ENCODE measurements at regions not wholly inside any gene's neighbourhood (a gene's known extent, or its start where the extent isn't known, plus 50 kb on each side); places are given as distances from the start of the nearest gene placed in this dataset.

- no peak for DNase-seq (ENCODE audit: low read depth)
Observed at GRCh38 chr4:14708574-14708973, 293.7 kb upstream of the CPEB2 start.

- no peak for DNase-seq (ENCODE audit: low read depth)
Observed at GRCh38 chr4:14711259-14711658, 291.0 kb upstream of the CPEB2 start.

GRCh38 chr4:14716691-14717090, 285.6 kb upstream of the CPEB2 start:
- DNase-seq (ENCODE audit: low read depth): no peak

- DNase-seq (ENCODE audit: low read depth): no peak
Observed at GRCh38 chr4:14719053-14719452, 283.2 kb upstream of the CPEB2 start.

- no peak for DNase-seq (ENCODE audit: low read depth)
Observed at GRCh38 chr4:14726441-14726840, 275.8 kb upstream of the CPEB2 start.

- DNase-seq (ENCODE audit: low read depth): no peak
Observed at GRCh38 chr4:14726877-14727361, 275.4 kb upstream of the CPEB2 start.

- no peak for DNase-seq (ENCODE audit: low read depth)
Observed at GRCh38 chr4:14729282-14730000, 272.8 kb upstream of the CPEB2 start.

- DNase-seq (ENCODE audit: low read depth): no peak
Observed at GRCh38 chr4:14742054-14742453, 260.2 kb upstream of the CPEB2 start.

- DNase-seq (ENCODE audit: low read depth): no peak
Observed at GRCh38 chr4:14743172-14743571, 259.1 kb upstream of the CPEB2 start.

- DNase-seq (ENCODE audit: low read depth): no peak
Observed at GRCh38 chr4:14743601-14744000, 258.7 kb upstream of the CPEB2 start.

GRCh38 chr4:14744346-14744745, 257.9 kb upstream of the CPEB2 start:
- DNase-seq (ENCODE audit: low read depth): no peak

GRCh38 chr4:14749910-14750309, 252.4 kb upstream of the CPEB2 start:
- no peak for DNase-seq (ENCODE audit: low read depth)

- DNase-seq (ENCODE audit: low read depth): no peak
Observed at GRCh38 chr4:14752341-14753046, 249.8 kb upstream of the CPEB2 start.

- no peak for DNase-seq (ENCODE audit: low read depth)
Observed at GRCh38 chr4:14767142-14767541, 235.1 kb upstream of the CPEB2 start.

- DNase-seq (ENCODE audit: low read depth): no peak
Observed at GRCh38 chr4:14768449-14768848, 233.8 kb upstream of the CPEB2 start.

- DNase-seq (ENCODE audit: low read depth): no peak
Observed at GRCh38 chr4:14769993-14770392, 232.3 kb upstream of the CPEB2 start.

GRCh38 chr4:14771094-14771493, 231.2 kb upstream of the CPEB2 start:
- DNase-seq (ENCODE audit: low read depth): no peak

- DNase-seq (ENCODE audit: low read depth): no peak
Observed at GRCh38 chr4:14771504-14772175, 230.6 kb upstream of the CPEB2 start.

GRCh38 chr4:14772388-14772787, 229.9 kb upstream of the CPEB2 start:
- DNase-seq (ENCODE audit: low read depth): no peak

- no peak for DNase-seq (ENCODE audit: low read depth)
Observed at GRCh38 chr4:14783011-14783877, 219.0 kb upstream of the CPEB2 start.

GRCh38 chr4:14787221-14787620, 215.1 kb upstream of the CPEB2 start:
- no peak for DNase-seq (ENCODE audit: low read depth)

GRCh38 chr4:14787894-14788293, 214.4 kb upstream of the CPEB2 start:
- DNase-seq (ENCODE audit: low read depth): no peak

Measured in activated T-cell treated with anti-CD3 and anti-CD28 coated beads for 1 hour (primary cell).